Stomach (tissue), 8 donors: ENCODE measurements at regions not wholly inside any gene's neighbourhood (a gene's known extent, or its start where the extent isn't known, plus 50 kb on each side); places are given as distances from the start of the nearest gene placed in this dataset.
"Not testable (repeated sequence)": the region's sequence is repeated elsewhere in the genome, so short reads cannot be mapped to it uniquely, and the experiment has no call there.

Experiments used
- DNase-seq, 2 donors: peaks; one replicate each; pipeline versions ENCODE4 v3.0.0 to v3.0.0-alpha.2; 2013 to 2019
- H3K27ac ChIP-seq, 5 donors: fragments of 200-600 bp in 4 of 5; sonication (generic) in 4 of 5; one replicate each; pipeline ENCODE4 v1.5.1; 2013 to 2019; ENCODE audit warnings: mild to moderate bottlenecking in 1 of 5, moderate library complexity in 1 of 5
- H3K27me3 ChIP-seq, 3 donors: fragments of 200-600 bp; sonication (generic); one replicate each; pipeline ENCODE4 v1.5.1; 2017 to 2019; ENCODE audit warnings: mixed run types in 1 of 3
- H3K36me3 ChIP-seq, 4 donors: fragments of 200-600 bp; sonication (generic); 1 replicate in 3 of 4; 2 replicates in 1 of 4; pipeline ENCODE4 v1.5.1; 2016 to 2019
- H3K4me1 ChIP-seq, 4 donors: fragments of 200-600 bp; sonication (generic); one replicate each; pipeline ENCODE4 v1.5.1; 2016 to 2019
- H3K4me3 ChIP-seq, 4 donors: fragments of 200-600 bp; sonication (generic) in 3 of 4; one replicate each; pipeline ENCODE4 v1.5.1; 2016 to 2019; ENCODE audit warnings: mild to moderate bottlenecking in 1 of 4
- H3K9me3 ChIP-seq, 4 donors: fragments of 200-600 bp; sonication (generic); one replicate each; pipeline ENCODE4 v1.5.1; 2016 to 2019
- CTCF ChIP-seq, 7 experiments: fragments of 450-650 bp in 4 of 7; fragments of 200-600 bp in 3 of 7; sonication (generic) in 3 of 7; IDR thresholded peaks; one replicate each; pipeline ENCODE4 v1.5.1; 2016 to 2019; ENCODE audit warnings: antibody characterized with exemption in 7 of 7, control low read depth in 2 of 7, mild to moderate bottlenecking in 1 of 7
- EP300 ChIP-seq: sonication (generic); formaldehyde crosslinking; IDR thresholded peaks from one replicate; pipeline ENCODE4 v1.6.1; 2017; ENCODE audit warnings: antibody characterized with exemption
- POLR2A ChIP-seq, 4 donors: fragments of 450-650 bp; IDR thresholded peaks; one replicate each; pipeline ENCODE4 v1.6.1; 2016; ENCODE audit warnings: antibody characterized with exemption in 4 of 4, control low read depth in 2 of 4, mild to moderate bottlenecking in 1 of 4, moderate library complexity in 1 of 4
- POLR2AphosphoS5 ChIP-seq, 3 donors: sonication (generic); formaldehyde crosslinking; IDR thresholded peaks; one replicate each; pipeline ENCODE4 v1.6.1; 2016; ENCODE audit warnings: antibody characterized with exemption in 3 of 3
- WGBS, 5 donors: extraction: QIAGEN DNeasy Blood & Tissue Kit in 3 of 5; methylation state at CpG; one replicate each; pipeline versions ENCODE4 v1.1.5 to v1.1.7; 2013 to 2018; 5-methylcytosine and 5-hydroxymethylcytosine counted together
- intact Hi-C: fragments of 100-400 bp; cut with DNase I; formaldehyde crosslinking; loops from one replicate; pipeline ENCODE4 v1.15.1; 2023; ENCODE audit warnings: low total_unique reads
- donor health status: healthy with polysubstance abuse.
- donor health status: Bipolar disorder and iron deficiency.
- donor health status: healthy.

- H3K9me3 ChIP-seq, result no peaks in the 10 kb centered on the region
- no peak for TF ChIP-seq POLR2AphosphoS5 (IDR thresholded peaks at IDR 0.05)
- no peak for TF ChIP-seq EP300
- TF ChIP-seq POLR2A (IDR thresholded peaks at IDR 0.05), result no peak
- no peak for TF ChIP-seq CTCF (IDR thresholded peaks at IDR 0.05)
- intact Hi-C loops, result no loop called here
- no peak overlapping the region for H3K27ac ChIP-seq
- no peaks in the 10 kb centered on the region for H3K36me3 ChIP-seq
- 79 to 94% (median 90%) methylated on average over 1 of the region's 1 CpG for WGBS, 5 donors
- no peaks in the 10 kb centered on the region for H3K4me1 ChIP-seq
- H3K4me3 ChIP-seq, result no peak overlapping the region
- DNase-seq, result no peak
- H3K27me3 ChIP-seq, result no peaks in the 10 kb centered on the region
These were observed 615.1 kb upstream of the SGCD start for GRCh38 chr5:155711882-155712281.

DNA sequence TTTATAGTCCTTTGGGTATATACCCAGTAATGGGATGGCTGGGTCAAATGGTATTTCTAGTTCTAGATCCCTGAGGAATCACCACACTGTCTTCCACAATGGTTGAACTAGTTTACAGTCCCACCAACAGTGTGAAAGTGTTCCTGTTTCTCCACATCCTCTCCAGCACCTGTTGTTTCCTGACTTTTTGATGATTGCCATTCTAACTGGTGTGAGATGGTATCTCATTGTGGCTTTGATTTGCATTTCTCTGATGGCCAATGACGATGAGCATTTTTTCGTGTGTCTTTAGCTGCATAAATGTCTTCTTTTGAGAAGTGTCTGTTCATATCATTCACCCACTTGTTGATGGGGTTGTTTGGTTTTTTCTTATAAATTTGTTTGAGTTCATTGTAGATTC, 612.5 kb upstream of the SGCD start:
- H3K36me3 ChIP-seq, H3K27me3 ChIP-seq, H3K27ac ChIP-seq, H3K4me1 ChIP-seq, H3K4me3 ChIP-seq, intact Hi-C loops, H3K9me3 ChIP-seq, DNase-seq: not testable (repeated sequence)
- WGBS, 5 donors, result 58 to 80% (median 68%) methylated on average over 2 of the region's 2 CpGs

- peak in 1 of 2 donors; percentile 65 for DNase-seq
- no peak for TF ChIP-seq CTCF (IDR thresholded peaks at IDR 0.05)
- TF ChIP-seq POLR2A (IDR thresholded peaks at IDR 0.05), result no peak
- no peak for TF ChIP-seq EP300
- TF ChIP-seq POLR2AphosphoS5 (IDR thresholded peaks at IDR 0.05), result no peak
- peaks cover 0 to 30% (median 24%) of the 10 kb centered on the region in 4 donors for H3K4me1 ChIP-seq
- H3K4me3 ChIP-seq, result no peak overlapping the region
- peaks cover 12 to 66% (median 43%) of the 10 kb centered on the region in 3 donors for H3K27me3 ChIP-seq
- no peaks in the 10 kb centered on the region for H3K36me3 ChIP-seq
- intact Hi-C loops, result no loop called here
- WGBS, 5 donors, result 7 to 12% (median 10%) methylated on average over 8 of the region's 8 CpGs
- H3K27ac ChIP-seq, result no peak overlapping the region
- peaks cover 0 to 17% (median 0%) of the 10 kb centered on the region in 4 donors for H3K9me3 ChIP-seq
These were observed 600.7 kb upstream of the SGCD start for GRCh38 chr5:155726267-155726666.

DNA sequence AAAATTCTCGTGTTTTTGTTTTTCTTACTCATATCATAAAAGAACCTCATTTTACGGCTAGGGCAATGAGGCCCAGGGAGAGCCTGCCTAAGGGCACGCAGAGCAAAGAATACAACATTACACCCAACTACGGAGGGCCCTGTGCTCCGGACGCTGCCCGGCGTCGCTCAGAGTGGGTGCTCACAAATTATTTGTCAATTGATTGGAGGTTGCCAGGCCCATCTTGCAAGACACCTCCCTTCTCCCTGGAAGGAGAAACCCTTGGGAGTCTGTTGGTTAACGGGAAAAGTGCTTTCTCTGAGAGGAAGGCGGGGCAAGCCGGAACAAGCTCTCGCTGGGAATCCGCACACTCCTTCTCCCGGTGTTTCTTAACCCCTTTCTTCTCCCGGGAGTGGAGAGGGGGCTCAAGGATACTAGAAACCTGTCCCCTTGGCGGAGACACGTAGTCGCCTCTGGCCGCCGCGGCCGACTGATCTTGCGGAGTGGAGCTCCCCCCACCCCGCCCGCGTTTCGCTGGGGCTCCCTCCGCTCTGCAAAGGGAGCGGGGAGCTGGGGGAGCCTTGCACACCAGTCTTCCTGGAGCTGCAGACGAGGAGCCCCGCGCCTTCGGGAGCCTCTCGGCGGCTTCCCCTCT, 599.3 kb upstream of the SGCD start:
- Histone ChIP-seq H3K4me3 (peak overlapping the region; percentile 40 to 45 (median 43)), H3K27ac (no peak overlapping the region), H3K4me1 (peaks cover 0 to 30% (median 24%) of the 10 kb centered on the region in 4 donors), H3K36me3 (no peaks in the 10 kb centered on the region), H3K9me3 (peaks cover 0 to 17% (median 0%) of the 10 kb centered on the region in 4 donors), H3K27me3 (peaks cover 12 to 79% (median 43%) of the 10 kb centered on the region in 3 donors)
- 4 to 11% (median 8%) methylated on average over 18 to 36 of the region's 36 CpGs for WGBS, 5 donors
- no peak for DNase-seq
- TF ChIP-seq EP300 (no peak), POLR2A (IDR thresholded peaks at IDR 0.05) (no peak), CTCF (IDR thresholded peaks at IDR 0.05) (no peak), POLR2AphosphoS5 (IDR thresholded peaks at IDR 0.05) (no peak)
- intact Hi-C loops, result no loop called here

DNA sequence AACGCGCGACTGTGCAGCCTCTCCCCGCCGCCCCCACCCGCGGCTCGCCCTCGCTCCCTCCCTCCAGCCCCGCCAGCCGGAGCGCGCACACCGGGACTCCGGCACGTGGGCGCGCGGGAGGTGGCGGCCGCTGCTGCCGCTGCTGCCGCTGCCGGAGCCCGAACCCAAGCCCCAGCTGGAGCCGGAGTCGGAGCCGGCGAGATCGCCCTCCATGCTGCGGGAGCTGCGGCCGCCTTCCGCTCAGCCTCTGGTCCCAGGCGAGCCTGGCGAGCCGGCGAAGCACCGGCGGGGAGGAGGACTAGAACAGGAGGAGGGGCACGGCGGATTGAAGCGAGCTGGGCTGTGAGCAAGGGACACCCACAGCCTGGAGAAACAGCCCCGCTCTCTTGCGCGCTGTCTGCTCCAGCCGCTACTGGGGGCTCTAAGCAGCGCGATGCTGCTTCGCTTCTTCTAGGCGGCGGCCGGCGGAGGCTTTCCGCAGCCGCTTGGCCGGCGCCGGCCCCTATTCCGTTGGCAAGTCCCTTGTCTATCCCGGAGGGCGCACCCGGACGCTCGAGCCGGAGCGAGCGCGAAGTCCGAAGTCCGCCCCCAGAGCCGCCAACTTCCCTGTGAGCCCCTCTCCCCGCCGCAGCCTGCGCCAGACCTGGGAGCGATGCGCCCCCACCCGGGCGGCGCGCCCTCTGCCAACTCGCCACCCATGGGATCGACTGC, 598.7 kb upstream of the SGCD start:
- intact Hi-C loops, result no loop called here
- 1 to 5% (median 2%) methylated on average over 17 to 83 of the region's 83 CpGs for WGBS, 5 donors

More for the DNA sequence above, 598.7 kb upstream of the SGCD start:
- peaks cover 0 to 30% (median 24%) of the 10 kb centered on the region in 4 donors for H3K4me1 ChIP-seq
- DNase-seq, result peak; percentile 26 to 89
- H3K27ac ChIP-seq, result no peak overlapping the region
- H3K9me3 ChIP-seq, result peaks cover 0 to 17% (median 0%) of the 10 kb centered on the region in 4 donors
- peak overlapping the region; percentile 40 to 45 (median 43) for H3K4me3 ChIP-seq
- peaks cover 12 to 86% (median 43%) of the 10 kb centered on the region in 3 donors for H3K27me3 ChIP-seq
- H3K36me3 ChIP-seq, result no peaks in the 10 kb centered on the region
- TF ChIP-seq POLR2AphosphoS5 (IDR thresholded peaks at IDR 0.05) (no peak), POLR2A (IDR thresholded peaks at IDR 0.05) (no peak), CTCF (IDR thresholded peaks at IDR 0.05) (no peak), EP300 (no peak)
